GM18858 (cell line): ENCODE measurements at regions not wholly inside any gene's neighbourhood (a gene's known extent, or its start where the extent isn't known, plus 50 kb on each side); places are given as distances from the start of the nearest gene placed in this dataset.

Experiments used
- ATAC-seq: cut with Tn5 transposase; IDR thresholded peaks from one replicate; pipeline ENCODE4 v1.9.1; 2021; ENCODE audit not compliant: unreplicated experiment

GRCh38 chr2:104388296-104388695 lies 465.6 kb upstream of the POU3F3 start:
- no peak for ATAC-seq

- peak; percentile 37 for ATAC-seq
These were observed 451.1 kb upstream of the POU3F3 start for GRCh38 chr2:104402825-104403224.

- no peak for ATAC-seq
These were observed 449.4 kb upstream of the POU3F3 start for GRCh38 chr2:104404526-104404925.

GRCh38 chr2:104405623-104406022 lies 448.3 kb upstream of the POU3F3 start:
- no peak for ATAC-seq

- no peak for ATAC-seq
These were observed 447.6 kb upstream of the POU3F3 start for GRCh38 chr2:104406261-104406726.

- ATAC-seq = no peak
These were observed 446.3 kb upstream of the POU3F3 start for GRCh38 chr2:104407641-104408040.

GRCh38 chr2:104408266-104408665 lies 445.6 kb upstream of the POU3F3 start:
- ATAC-seq = no peak

GRCh38 chr2:104410136-104410535 lies 443.8 kb upstream of the POU3F3 start:
- ATAC-seq = no peak

- peak; percentile 63 for ATAC-seq
These were observed 441.5 kb upstream of the POU3F3 start for GRCh38 chr2:104412384-104412783.

GRCh38 chr2:104413890-104414289 lies 440.0 kb upstream of the POU3F3 start:
- no peak for ATAC-seq

- no peak for ATAC-seq
These were observed 438.6 kb upstream of the POU3F3 start for GRCh38 chr2:104415284-104415683.

- ATAC-seq = no peak
These were observed 437.4 kb upstream of the POU3F3 start for GRCh38 chr2:104416339-104417000.

- ATAC-seq = no peak
These were observed 433.5 kb upstream of the POU3F3 start for GRCh38 chr2:104420420-104420819.

- ATAC-seq = no peak
These were observed 433.0 kb upstream of the POU3F3 start for GRCh38 chr2:104420953-104421352.

- ATAC-seq = no peak
These were observed 427.9 kb upstream of the POU3F3 start for GRCh38 chr2:104425850-104426595.

GRCh38 chr2:104428155-104428554 lies 425.8 kb upstream of the POU3F3 start:
- ATAC-seq = no peak

- ATAC-seq = no peak
These were observed 424.1 kb upstream of the POU3F3 start for GRCh38 chr2:104429639-104430358.

- ATAC-seq = no peak
These were observed 423.6 kb upstream of the POU3F3 start for GRCh38 chr2:104430359-104430740.

GRCh38 chr2:104430852-104431251 lies 423.1 kb upstream of the POU3F3 start:
- no peak for ATAC-seq

GRCh38 chr2:104431701-104432121 lies 422.2 kb upstream of the POU3F3 start:
- no peak for ATAC-seq

- ATAC-seq = no peak
These were observed 421.5 kb upstream of the POU3F3 start for GRCh38 chr2:104432401-104432800.

GRCh38 chr2:104432991-104433390 lies 420.9 kb upstream of the POU3F3 start:
- ATAC-seq = no peak
